H1 (cell line): ENCODE measurements at regions not wholly inside any gene's neighbourhood (a gene's known extent, or its start where the extent isn't known, plus 50 kb on each side); places are given as distances from the start of the nearest gene placed in this dataset.

Experiments used
- KDM4A ChIP-seq: IDR thresholded peaks from one replicate; pipeline ENCODE4 v1.7.1; 2012; ENCODE audit warnings: low read depth, mild to moderate bottlenecking, moderate library complexity, low read length, inconsistent platforms; ENCODE audit not compliant: severe bottlenecking
- TF ChIP-seq, protein P1 (sequence below), 3 experiments: IDR thresholded peaks; 1 replicate in 2 of 3; 2 replicates in 1 of 3; pipeline versions ENCODE4 v1.5.1 to v1.6.1; 2011; ENCODE audit warnings: low read length in 3 of 3, mild to moderate bottlenecking in 3 of 3, inconsistent platforms in 2 of 3, low read depth in 1 of 3, moderate library complexity in 1 of 3; ENCODE audit not compliant: insufficient read depth in 1 of 3; ENCODE audit errors: control extremely low read depth in 1 of 3

DNA sequence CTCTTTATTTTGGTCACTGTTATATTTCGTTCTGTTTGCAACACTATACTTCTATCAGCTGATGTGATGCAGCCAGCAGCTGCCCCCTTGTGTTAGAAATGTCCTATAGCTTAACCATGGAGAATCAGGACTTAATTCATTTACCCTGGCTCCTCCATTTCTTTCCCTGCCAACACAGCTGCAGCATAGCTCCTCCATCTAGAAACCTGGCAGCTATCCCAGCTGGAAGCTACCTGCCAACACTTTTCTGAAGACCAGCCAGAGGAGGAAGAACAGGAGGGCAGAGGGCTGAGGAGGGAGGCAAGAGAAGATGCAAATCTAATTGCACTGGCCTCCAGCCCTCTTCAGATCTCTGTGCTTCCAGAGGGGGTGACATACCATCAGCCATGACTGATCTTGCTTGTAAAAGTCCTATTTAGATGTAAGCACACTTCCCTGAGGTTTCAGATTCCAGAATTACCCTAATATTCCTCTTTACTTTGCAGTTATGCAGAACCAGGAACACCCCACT lies 156.8 kb upstream of the TMEM260 start (continued):
- TF ChIP-seq, protein P1, sequence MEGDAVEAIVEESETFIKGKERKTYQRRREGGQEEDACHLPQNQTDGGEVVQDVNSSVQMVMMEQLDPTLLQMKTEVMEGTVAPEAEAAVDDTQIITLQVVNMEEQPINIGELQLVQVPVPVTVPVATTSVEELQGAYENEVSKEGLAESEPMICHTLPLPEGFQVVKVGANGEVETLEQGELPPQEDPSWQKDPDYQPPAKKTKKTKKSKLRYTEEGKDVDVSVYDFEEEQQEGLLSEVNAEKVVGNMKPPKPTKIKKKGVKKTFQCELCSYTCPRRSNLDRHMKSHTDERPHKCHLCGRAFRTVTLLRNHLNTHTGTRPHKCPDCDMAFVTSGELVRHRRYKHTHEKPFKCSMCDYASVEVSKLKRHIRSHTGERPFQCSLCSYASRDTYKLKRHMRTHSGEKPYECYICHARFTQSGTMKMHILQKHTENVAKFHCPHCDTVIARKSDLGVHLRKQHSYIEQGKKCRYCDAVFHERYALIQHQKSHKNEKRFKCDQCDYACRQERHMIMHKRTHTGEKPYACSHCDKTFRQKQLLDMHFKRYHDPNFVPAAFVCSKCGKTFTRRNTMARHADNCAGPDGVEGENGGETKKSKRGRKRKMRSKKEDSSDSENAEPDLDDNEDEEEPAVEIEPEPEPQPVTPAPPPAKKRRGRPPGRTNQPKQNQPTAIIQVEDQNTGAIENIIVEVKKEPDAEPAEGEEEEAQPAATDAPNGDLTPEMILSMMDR (IDR thresholded peaks at IDR 0.05; ENCODE audit: control extremely low read depth in 1 of 3, insufficient read depth in 1 of 3, low read depth in 1 of 3, low read length in 3 of 3), result peak in 2 of 3 experiments; percentile 61 to 79; a peak in 3 of 4 replicates
- no peak for TF ChIP-seq KDM4A
